NCI-H2107 (cell line): ENCODE measurements at regions not wholly inside any gene's neighbourhood (a gene's known extent, or its start where the extent isn't known, plus 50 kb on each side); places are given as distances from the start of the nearest gene placed in this dataset.

Experiments used
- DNase-seq: peaks from one replicate; lab custom pipeline; 2025; lab: John Stamatoyannopoulos, UW

DNA sequence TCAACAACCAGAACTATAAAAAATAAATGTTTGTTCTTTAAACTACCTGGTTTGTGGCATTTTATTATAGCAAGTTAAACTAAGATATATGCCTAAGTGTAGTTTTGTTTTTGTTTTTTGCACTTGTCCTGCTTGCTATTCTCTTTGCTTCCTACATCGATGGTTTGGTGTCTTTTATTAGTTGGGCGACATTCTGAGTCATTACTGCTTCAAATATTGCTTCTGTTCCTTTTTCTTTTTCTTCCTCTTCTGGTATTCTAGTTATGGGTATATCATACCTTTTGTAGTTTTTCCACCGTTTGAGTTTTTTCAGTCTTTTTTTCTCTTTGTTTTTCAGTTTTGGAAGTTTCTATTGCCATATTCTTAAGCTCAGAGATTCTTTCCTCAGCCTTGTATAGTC lies 86.9 kb downstream of the MACIR start:
- DNase-seq, result no peak

- no peak for DNase-seq
Measured at GRCh38 chr5:103340717-103341388, 82.3 kb downstream of the MACIR start.

GRCh38 chr5:103340132-103340531 lies 81.6 kb downstream of the MACIR start:
- DNase-seq, result no peak

DNA sequence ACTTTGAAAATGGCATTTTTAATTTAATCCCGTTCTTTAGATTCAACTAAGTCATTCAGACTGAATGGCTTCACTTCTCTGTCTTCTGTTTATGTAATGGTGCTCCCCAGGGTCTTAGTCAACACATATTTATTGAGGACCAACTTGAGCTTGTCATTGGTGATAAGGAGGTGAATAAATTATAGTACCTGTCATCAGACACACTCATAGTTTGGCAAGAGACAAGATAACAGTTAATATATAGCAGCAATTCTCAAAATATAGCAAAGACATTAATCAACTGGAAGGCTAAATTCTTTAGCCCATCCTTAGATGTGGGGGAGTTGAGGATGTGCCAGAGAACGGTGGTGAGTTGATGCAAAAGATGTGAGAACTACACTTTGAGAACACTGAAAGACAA lies 78.4 kb downstream of the MACIR start:
- no peak for DNase-seq

- DNase-seq, result no peak
Measured at GRCh38 chr5:103333376-103333775, 74.8 kb downstream of the MACIR start.

GRCh38 chr5:103330875-103331274 lies 72.3 kb downstream of the MACIR start:
- DNase-seq, result no peak
